HepG2 (cell line): ENCODE measurements at regions not wholly inside any gene's neighbourhood (a gene's known extent, or its start where the extent isn't known, plus 50 kb on each side); places are given as distances from the start of the nearest gene placed in this dataset.

ENCODE experiments used
- ATAC-seq: fragments of 200-7000 bp; cut with Tn5 transposase; 3 replicates; pipeline ENCODE4 v1.9.1; 2020; ENCODE audit warnings: mild to moderate bottlenecking, moderate library complexity
- BruUV-seq: library from RNA; stranded (reverse); fragments of 400-500 nt; replicated peaks from 2 replicates; lab custom pipeline; 2021; lab: Mats Ljungman, UMichigan
- CTCF ChIA-PET: fragments of 300-600 bp; formaldehyde crosslinking; extraction: SDS; loops from one replicate; lab custom pipeline; 2021; ENCODE audit warnings: low total read pairs, inconsistent platforms, low intra/inter-chr PET ratio; lab: Yijun Ruan, JAX
- POLR2A ChIA-PET: fragments of 350-600 bp; sonication (Branson Sonifier 250); formaldehyde crosslinking; loops from one replicate; lab custom pipeline; 2020; ENCODE audit warnings: antibody characterized with exemption, inconsistent platforms; lab: Yijun Ruan, JAX
- DNase-seq: peaks from one replicate; pipeline ENCODE4 v3.0.0-alpha.2; 2015; ENCODE audit warnings: low spot score
- FAIRE-seq: peaks from 3 replicates; lab custom pipeline; 2011; peaks lifted over from hg19 to GRCh38; lab: Jason Lieb, UNC
- H2AFZ ChIP-seq: one replicate; pipeline ENCODE4 v1.6.1; 2011; ENCODE audit warnings: low read length, inconsistent platforms
- H3K27ac ChIP-seq: fragments of 300-600 bp; 3 replicates; pipeline ENCODE4 v1.8.0; 2011; ENCODE audit warnings: mixed run types, mild to moderate bottlenecking, mixed read lengths, low read length, inconsistent platforms; ENCODE audit not compliant: insufficient read depth; ENCODE audit errors: extremely low read length
- H3K27me3 ChIP-seq, 2 experiments: fragments of 200-600 bp in 1 of 2; 2 replicates in 1 of 2; 3 replicates in 1 of 2; pipeline versions ENCODE4 v1.6.0 to v1.8.0; 2011; ENCODE audit warnings: low read length in 2 of 2, mild to moderate bottlenecking in 2 of 2, moderate library complexity in 2 of 2, inconsistent platforms in 1 of 2; ENCODE audit not compliant: insufficient read depth in 2 of 2, control insufficient read depth in 1 of 2
- H3K36me3 ChIP-seq, 2 experiments: fragments of 200-600 bp in 1 of 2; replicated peaks in 1 of 2; 2 replicates in 1 of 2; 3 replicates in 1 of 2; pipeline versions ENCODE4 v1.5.1 to v1.8.0; 2011; ENCODE audit warnings: low read length in 2 of 2, inconsistent platforms in 1 of 2; ENCODE audit not compliant: insufficient read depth in 2 of 2, control insufficient read depth in 1 of 2
- H3K4me1 ChIP-seq: 2 replicates; pipeline ENCODE4 v1.5.1; 2012; ENCODE audit warnings: low read length, inconsistent platforms; ENCODE audit not compliant: insufficient read depth
- H3K4me2 ChIP-seq: 2 replicates; pipeline ENCODE4 v1.6.0; 2011; ENCODE audit warnings: low read depth, low read length, inconsistent platforms
- H3K4me3 ChIP-seq, 3 experiments: fragments of 200-600 bp in 1 of 3; sonication (generic), shearing (Covaris generic) in 1 of 3; replicated peaks in 1 of 3; 2 replicates each; pipeline ENCODE4 v1.5.1; 2011 to 2016; ENCODE audit warnings: low read length in 3 of 3, inconsistent platforms in 2 of 3, low read depth in 2 of 3, mild to moderate bottlenecking in 2 of 3, control low read depth in 1 of 3, mixed read lengths in 1 of 3; ENCODE audit not compliant: insufficient read depth in 1 of 3
- H3K79me2 ChIP-seq: one replicate; pipeline ENCODE4 v1.6.1; 2011; ENCODE audit warnings: low read length, inconsistent platforms; ENCODE audit not compliant: insufficient read depth
- H3K9ac ChIP-seq: 2 replicates; pipeline ENCODE4 v1.6.0; 2011; ENCODE audit warnings: mild to moderate bottlenecking, low read depth, low read length, inconsistent platforms; ENCODE audit not compliant: insufficient read depth
- H3K9me3 ChIP-seq: 2 replicates; pipeline ENCODE4 v1.5.1; 2012; ENCODE audit warnings: mild to moderate bottlenecking, low read length
- H4K20me1 ChIP-seq: 2 replicates; pipeline ENCODE4 v1.6.0; 2011; ENCODE audit warnings: inconsistent platforms, mild to moderate bottlenecking, low read length, moderate library complexity; ENCODE audit not compliant: insufficient read depth
- CENPBD1 ChIP-seq: sonication (generic); formaldehyde crosslinking; IDR thresholded peaks from 2 replicates; pipeline ENCODE4 v1.8.0; 2022; ENCODE audit warnings: missing genetic modification reagents, low read depth, mild to moderate bottlenecking, borderline replicate concordance
- KAT7 ChIP-seq: IDR thresholded peaks from 2 replicates; pipeline ENCODE4 v1.6.1; 2018; ENCODE audit warnings: borderline replicate concordance, missing compliant biosample characterization
- NAIF1 ChIP-seq: sonication (generic); formaldehyde crosslinking; IDR thresholded peaks from 2 replicates; pipeline ENCODE4 v1.5.0; 2020; ENCODE audit warnings: mild to moderate bottlenecking, missing genetic modification reagents, borderline replicate concordance
- NCOA5 ChIP-seq: sonication (generic); formaldehyde crosslinking; IDR thresholded peaks from 2 replicates; pipeline ENCODE4 v1.4.0; 2020; ENCODE audit warnings: missing genetic modification reagents
- ONECUT2 ChIP-seq: sonication (generic); formaldehyde crosslinking; IDR thresholded peaks from 2 replicates; pipeline ENCODE4 v1.4.0; 2020; ENCODE audit warnings: missing genetic modification reagents
- RNF2 ChIP-seq: fragments of 450-650 bp; conservative IDR thresholded peaks from 2 replicates; pipeline ENCODE4 v1.6.1; 2016; ENCODE audit warnings: low read depth
- SUZ12 ChIP-seq: fragments of 150-350 bp; IDR thresholded peaks from 2 replicates; pipeline ENCODE4 v1.6.1; 2014; ENCODE audit warnings: low read depth, low read length
- ZC3H4 ChIP-seq: sonication (generic); formaldehyde crosslinking; IDR thresholded peaks from 2 replicates; pipeline ENCODE4 v1.4.0; 2020; ENCODE audit warnings: missing genetic modification reagents, borderline replicate concordance
- ZNF251 ChIP-seq: sonication (generic); formaldehyde crosslinking; IDR thresholded peaks from 2 replicates; pipeline ENCODE4 v1.9.0; 2021; ENCODE audit warnings: mild to moderate bottlenecking, missing genetic modification reagents
- ZNF691 ChIP-seq: sonication (generic); formaldehyde crosslinking; IDR thresholded peaks from 2 replicates; pipeline ENCODE4 v1.4.0; 2020; ENCODE audit warnings: missing genetic modification reagents, low read depth, mild to moderate bottlenecking, borderline replicate concordance
- ZNF710 ChIP-seq: sonication (generic); formaldehyde crosslinking; IDR thresholded peaks from 2 replicates; pipeline ENCODE4 v1.5.0; 2020; ENCODE audit warnings: mild to moderate bottlenecking, missing genetic modification reagents, borderline replicate concordance
- WGBS: methylation state at CpG from one replicate; pipeline ENCODE4 v1.1.6; 2017; ENCODE audit warnings: low lambda C conversion rate; 5-methylcytosine and 5-hydroxymethylcytosine counted together
- in situ Hi-C: cut with HindIII; loops from 2 replicates; pipeline ENCODE4 v1.10.0; 2017; ENCODE audit warnings: low pct_unique_long_range_greater_than_20kb; ENCODE audit not compliant: extremely low pct_ligation_motif_present
- intact Hi-C: fragments of 100-400 bp; cut with micrococcal nuclease; formaldehyde crosslinking; loops from one replicate; pipeline ENCODE4 v1.10.0; 2022; ENCODE audit not compliant: unreplicated experiment

- no peaks in the 10 kb centered on the region for H3K36me3 ChIP-seq
- intact Hi-C loops = no loop called here
- TF ChIP-seq RNF2 = no peak
- no peak for TF ChIP-seq ZC3H4 (CRISPR knock-in tag)
- WGBS = 52% methylated on average over 15 of the region's 15 CpGs
- no peaks in the 10 kb centered on the region for H3K79me2 ChIP-seq
- H3K9ac ChIP-seq = no peak overlapping the region
- DNase-seq (no peak), FAIRE-seq (no peak), ATAC-seq (no peak)
- no peak overlapping the region for H3K27ac ChIP-seq
- no peak overlapping the region for H2AFZ ChIP-seq
- no TSS peak for BruUV-seq
- in situ Hi-C loops = no loop called here
- H3K27me3 ChIP-seq = peaks cover 3 to 79% of the 10 kb centered on the region in 2 experiments; a peak in 4 of 5 replicates
- no peaks in the 10 kb centered on the region for H4K20me1 ChIP-seq
- CTCF ChIA-PET = no interaction called here
- H3K4me2 ChIP-seq = no peak overlapping the region
- H3K4me3 ChIP-seq = no peak overlapping the region
- POLR2A ChIA-PET = no interaction called here
- H3K4me1 ChIP-seq = peaks cover 44% of the 10 kb centered on the region
- no peaks in the 10 kb centered on the region for H3K9me3 ChIP-seq
Measured at GRCh38 chr6:28734443-28734959, 189.3 kb downstream of the TRIM27 start.

GRCh38 chr6:28736121-28736520 lies 187.7 kb downstream of the TRIM27 start:
- no peak overlapping the region for H3K4me3 ChIP-seq
- H3K36me3 ChIP-seq = no peaks in the 10 kb centered on the region
- no peak overlapping the region for H3K27ac ChIP-seq
- in situ Hi-C loops = no loop called here
- TF ChIP-seq NCOA5 = no peak
- TF ChIP-seq ONECUT2 (CRISPR knock-in tag) = no peak
- TF ChIP-seq ZNF251 (CRISPR knock-in tag) = no peak
- TF ChIP-seq NAIF1 (CRISPR knock-in tag) = no peak
- no peak for TF ChIP-seq SUZ12
- TF ChIP-seq KAT7 (CRISPR knock-in tag) = no peak
- TF ChIP-seq ZNF691 = no peak
- TF ChIP-seq CENPBD1 = no peak
- no peak for TF ChIP-seq ZNF710
- TF ChIP-seq, all 625 proteins: peak for 0
- no TSS peak for BruUV-seq
- H4K20me1 ChIP-seq = no peaks in the 10 kb centered on the region
- H3K4me2 ChIP-seq = 0 out of 2 replicates have a peak overlapping the region, but pooled peaks have one; percentile 44
- ChIA-PET POLR2A (no interaction called here), CTCF (no interaction called here)
- H3K27me3 ChIP-seq = peaks cover 3 to 71% of the 10 kb centered on the region in 2 experiments; a peak in 4 of 5 replicates
- 7% methylated on average over 2 of the region's 2 CpGs for WGBS
- FAIRE-seq = peak; percentile 70
- no peaks in the 10 kb centered on the region for H3K79me2 ChIP-seq
- H3K9ac ChIP-seq = no peak overlapping the region
- no peak for DNase-seq
- no peaks in the 10 kb centered on the region for H3K9me3 ChIP-seq
- intact Hi-C loops = no loop called here
- ATAC-seq = no peak
- no peak overlapping the region for H2AFZ ChIP-seq
- peaks cover 36% of the 10 kb centered on the region for H3K4me1 ChIP-seq
